ENCODE measurements at regions not wholly inside any gene's neighbourhood (a gene's known extent, or its start where the extent isn't known, plus 50 kb on each side); places are given as distances from the start of the nearest gene placed in this dataset.

- intact Hi-C loops (cut with micrococcal nuclease): no loop called here
- TF ChIP-seq CTCF (IDR thresholded peaks at IDR 0.05; ENCODE audit: borderline replicate concordance): no peak
- Histone ChIP-seq H3K27me3 (ENCODE audit: low read depth) (no peaks in the 10 kb centered on the region), H3K9me3 (replicated peaks) (no peaks in the 10 kb centered on the region), H3K36me3 (no peaks in the 10 kb centered on the region), H3K4me1 (peaks cover 11% of the 10 kb centered on the region), H3K27ac (replicated peaks) (no peak overlapping the region), H3K4me3 (no peak overlapping the region)
- no peak for DNase-seq
Observed at GRCh38 chr5:115382989-115383388, 86.5 kb upstream of the CCDC112 start.

- H3K4me1 ChIP-seq: peaks cover 20% of the 10 kb centered on the region
- H3K4me3 ChIP-seq: no peak overlapping the region
- no peak for DNase-seq
- no peaks in the 10 kb centered on the region for H3K36me3 ChIP-seq
- TF ChIP-seq CTCF (IDR thresholded peaks at IDR 0.05; ENCODE audit: borderline replicate concordance): no peak
- H3K9me3 ChIP-seq (replicated peaks): no peaks in the 10 kb centered on the region
- no peak overlapping the region for H3K27ac ChIP-seq (replicated peaks)
- H3K27me3 ChIP-seq (ENCODE audit: low read depth): no peaks in the 10 kb centered on the region
- intact Hi-C loops (cut with micrococcal nuclease): no loop called here
Observed at GRCh38 chr5:115381911-115382662, 85.6 kb upstream of the CCDC112 start.

GRCh38 chr5:115379622-115380344 lies 83.3 kb upstream of the CCDC112 start:
- no peaks in the 10 kb centered on the region for H3K36me3 ChIP-seq
- H3K9me3 ChIP-seq (replicated peaks): no peaks in the 10 kb centered on the region
- H3K4me3 ChIP-seq: no peak overlapping the region
- no peak for TF ChIP-seq CTCF (IDR thresholded peaks at IDR 0.05; ENCODE audit: borderline replicate concordance)
- peaks cover 34% of the 10 kb centered on the region for H3K4me1 ChIP-seq
- intact Hi-C loops (cut with micrococcal nuclease): loop anchor here (10.0 kb wide), 2 partner anchors 65 to 195 kb away; no protein-coding TSS in a partner anchor
- H3K27me3 ChIP-seq (ENCODE audit: low read depth): no peaks in the 10 kb centered on the region
- no peak for DNase-seq
- H3K27ac ChIP-seq (replicated peaks): no peak overlapping the region

GRCh38 chr5:115378754-115379153 lies 82.3 kb upstream of the CCDC112 start:
- intact Hi-C loops (cut with micrococcal nuclease): loop anchor here (10.0 kb wide), 2 partner anchors 64 to 196 kb away; no protein-coding TSS in a partner anchor
- Histone ChIP-seq H3K27ac (replicated peaks) (no peak overlapping the region), H3K9me3 (replicated peaks) (no peaks in the 10 kb centered on the region), H3K27me3 (ENCODE audit: low read depth) (no peaks in the 10 kb centered on the region), H3K36me3 (no peaks in the 10 kb centered on the region), H3K4me1 (peaks cover 34% of the 10 kb centered on the region), H3K4me3 (no peak overlapping the region)
- no peak for TF ChIP-seq CTCF (IDR thresholded peaks at IDR 0.05; ENCODE audit: borderline replicate concordance)
- no peak for DNase-seq

- peaks cover 34% of the 10 kb centered on the region for H3K4me1 ChIP-seq
- H3K27me3 ChIP-seq (ENCODE audit: low read depth): no peaks in the 10 kb centered on the region
- TF ChIP-seq CTCF (IDR thresholded peaks at IDR 0.05; ENCODE audit: borderline replicate concordance): peak; percentile 67
- intact Hi-C loops (cut with micrococcal nuclease): loop anchor here (10.0 kb wide), 2 partner anchors 63 to 197 kb away; no protein-coding TSS in a partner anchor
- no peak overlapping the region for H3K4me3 ChIP-seq
- H3K9me3 ChIP-seq (replicated peaks): no peaks in the 10 kb centered on the region
- H3K36me3 ChIP-seq: no peaks in the 10 kb centered on the region
- no peak for DNase-seq
- peak overlapping the region; percentile 84 for H3K27ac ChIP-seq (replicated peaks)
Observed at GRCh38 chr5:115377468-115378217, 81.2 kb upstream of the CCDC112 start.
